ENCODE measurements at regions not wholly inside any gene's neighbourhood (a gene's known extent, or its start where the extent isn't known, plus 50 kb on each side); places are given as distances from the start of the nearest gene placed in this dataset.

- DNase-seq (ENCODE audit: low spot score) = no peak
- H4K91ac ChIP-seq (ENCODE audit: low read depth, low read length, poor library complexity) = no peak overlapping the region
- H3K27ac ChIP-seq (replicated peaks; ENCODE audit: low read length) = no peak overlapping the region
- H3K9me3 ChIP-seq (replicated peaks in 1 of 2; ENCODE audit: control insufficient read depth in 2 of 2, insufficient read depth in 1 of 2, low read depth in 1 of 2, low read length in 2 of 2) = peaks cover 1 to 2% of the 10 kb centered on the region in 2 donors
- H3K4ac ChIP-seq (ENCODE audit: low read length) = no peak overlapping the region
- no peak overlapping the region for H2BK120ac ChIP-seq (ENCODE audit: low read depth, low read length)
- no peak overlapping the region for H3K23ac ChIP-seq (ENCODE audit: low read depth, low read length, poor library complexity)
- H2AK5ac ChIP-seq (ENCODE audit: low read depth, low read length) = no peak overlapping the region
- no peak overlapping the region for H2AFZ ChIP-seq (ENCODE audit: low read length)
- no peaks in the 10 kb centered on the region for H3K27me3 ChIP-seq (ENCODE audit: control insufficient read depth in 3 of 3, insufficient read depth in 3 of 3, low read depth in 1 of 3, low read length in 3 of 3)
- no peaks in the 10 kb centered on the region for H3K36me3 ChIP-seq (replicated peaks in 1 of 2; ENCODE audit: control insufficient read depth in 2 of 2, insufficient read depth in 2 of 2, low read length in 2 of 2)
- peaks cover 0 to 3% of the 10 kb centered on the region in 2 donors for H3K4me1 ChIP-seq (ENCODE audit: control insufficient read depth in 2 of 2, insufficient read depth in 1 of 2, low read depth in 1 of 2, low read length in 2 of 2)
- H3K4me2 ChIP-seq (ENCODE audit: insufficient read depth, low read length, poor library complexity, severe bottlenecking) = no peak overlapping the region
- no peak overlapping the region for H3K14ac ChIP-seq (ENCODE audit: low read length)
- no peak overlapping the region for H4K8ac ChIP-seq (ENCODE audit: low read depth, low read length)
- H3K4me3 ChIP-seq (ENCODE audit: low read length in 2 of 2) = no peak overlapping the region
- no peak overlapping the region for H2BK5ac ChIP-seq (ENCODE audit: low read length)
- H3K18ac ChIP-seq (ENCODE audit: low read length) = no peak overlapping the region
- no peak overlapping the region for H2BK15ac ChIP-seq (ENCODE audit: low read length)
- no peak overlapping the region for H3K9ac ChIP-seq (ENCODE audit: low read depth, low read length, poor library complexity)
- no peaks in the 10 kb centered on the region for H3K79me1 ChIP-seq (ENCODE audit: low read depth, low read length)
- H2BK12ac ChIP-seq (ENCODE audit: low read length) = no peak overlapping the region
Observed at GRCh38 chr4:97367878-97368277, 775.4 kb downstream of the STPG2 start.

- Histone ChIP-seq H4K8ac (ENCODE audit: low read depth, low read length) (no peak overlapping the region), H2BK120ac (ENCODE audit: low read depth, low read length) (no peak overlapping the region), H4K91ac (ENCODE audit: low read depth, low read length, poor library complexity) (no peak overlapping the region), H2AFZ (ENCODE audit: low read length) (no peak overlapping the region), H3K9ac (ENCODE audit: low read depth, low read length, poor library complexity) (no peak overlapping the region), H2BK5ac (ENCODE audit: low read length) (no peak overlapping the region), H3K27me3 (ENCODE audit: control insufficient read depth in 3 of 3, insufficient read depth in 3 of 3, low read depth in 1 of 3, low read length in 3 of 3) (no peaks in the 10 kb centered on the region), H3K4me3 (ENCODE audit: low read length in 2 of 2) (no peak overlapping the region), H3K4me2 (ENCODE audit: insufficient read depth, low read length, poor library complexity, severe bottlenecking) (no peak overlapping the region), H3K27ac (replicated peaks; ENCODE audit: low read length) (no peak overlapping the region), H3K79me1 (ENCODE audit: low read depth, low read length) (no peaks in the 10 kb centered on the region), H3K9me3 (replicated peaks in 1 of 2; ENCODE audit: control insufficient read depth in 2 of 2, insufficient read depth in 1 of 2, low read depth in 1 of 2, low read length in 2 of 2) (peaks cover 2% of the 10 kb centered on the region in 2 donors), H2AK5ac (ENCODE audit: low read depth, low read length) (no peak overlapping the region), H3K4ac (ENCODE audit: low read length) (no peak overlapping the region), H3K23ac (ENCODE audit: low read depth, low read length, poor library complexity) (no peak overlapping the region), H3K4me1 (ENCODE audit: control insufficient read depth in 2 of 2, insufficient read depth in 1 of 2, low read depth in 1 of 2, low read length in 2 of 2) (peaks cover 0 to 3% of the 10 kb centered on the region in 2 donors), H2BK12ac (ENCODE audit: low read length) (no peak overlapping the region), H3K14ac (ENCODE audit: low read length) (no peak overlapping the region), H3K36me3 (replicated peaks in 1 of 2; ENCODE audit: control insufficient read depth in 2 of 2, insufficient read depth in 2 of 2, low read length in 2 of 2) (no peaks in the 10 kb centered on the region), H2BK15ac (ENCODE audit: low read length) (no peak overlapping the region), H3K18ac (ENCODE audit: low read length) (no peak overlapping the region)
- no peak for DNase-seq (ENCODE audit: low spot score)
- WGBS, 2 donors (ENCODE audit: extremely low coverage in 2 of 2, insufficient read length in 2 of 2, insufficient replicate concordance in 1 of 2) = no CpG with 5 or more reads among the region's 3 CpGs
Observed at GRCh38 chr4:97370568-97370967, 772.7 kb downstream of the STPG2 start.

GRCh38 chr4:97374526-97374925 lies 768.8 kb downstream of the STPG2 start:
- Histone ChIP-seq H4K8ac (ENCODE audit: low read depth, low read length) (no peak overlapping the region), H2AK5ac (ENCODE audit: low read depth, low read length) (no peak overlapping the region), H3K79me1 (ENCODE audit: low read depth, low read length) (no peaks in the 10 kb centered on the region), H3K4me3 (ENCODE audit: low read length in 2 of 2) (no peak overlapping the region), H3K27ac (replicated peaks; ENCODE audit: low read length) (no peak overlapping the region), H3K36me3 (replicated peaks in 1 of 2; ENCODE audit: control insufficient read depth in 2 of 2, insufficient read depth in 2 of 2, low read length in 2 of 2) (no peaks in the 10 kb centered on the region), H2BK12ac (ENCODE audit: low read length) (no peak overlapping the region), H2BK15ac (ENCODE audit: low read length) (no peak overlapping the region), H3K4me1 (ENCODE audit: control insufficient read depth in 2 of 2, insufficient read depth in 1 of 2, low read depth in 1 of 2, low read length in 2 of 2) (peaks cover 0 to 3% of the 10 kb centered on the region in 2 donors), H3K23ac (ENCODE audit: low read depth, low read length, poor library complexity) (no peak overlapping the region), H3K4me2 (ENCODE audit: insufficient read depth, low read length, poor library complexity, severe bottlenecking) (no peak overlapping the region), H3K9me3 (replicated peaks in 1 of 2; ENCODE audit: control insufficient read depth in 2 of 2, insufficient read depth in 1 of 2, low read depth in 1 of 2, low read length in 2 of 2) (peaks cover 0 to 2% of the 10 kb centered on the region in 2 donors), H3K4ac (ENCODE audit: low read length) (no peak overlapping the region), H2BK120ac (ENCODE audit: low read depth, low read length) (no peak overlapping the region), H3K9ac (ENCODE audit: low read depth, low read length, poor library complexity) (no peak overlapping the region), H3K14ac (ENCODE audit: low read length) (no peak overlapping the region), H3K18ac (ENCODE audit: low read length) (no peak overlapping the region), H3K27me3 (ENCODE audit: control insufficient read depth in 3 of 3, insufficient read depth in 3 of 3, low read depth in 1 of 3, low read length in 3 of 3) (no peaks in the 10 kb centered on the region), H2AFZ (ENCODE audit: low read length) (no peak overlapping the region), H2BK5ac (ENCODE audit: low read length) (no peak overlapping the region), H4K91ac (ENCODE audit: low read depth, low read length, poor library complexity) (no peak overlapping the region)
- no CpG with 5 or more reads among the region's 1 CpG for WGBS, 2 donors (ENCODE audit: extremely low coverage in 2 of 2, insufficient read length in 2 of 2, insufficient replicate concordance in 1 of 2)
- DNase-seq (ENCODE audit: low spot score) = no peak

GRCh38 chr4:97386969-97387368 lies 756.3 kb downstream of the STPG2 start:
- Histone ChIP-seq H3K4me1 (ENCODE audit: control insufficient read depth in 2 of 2, insufficient read depth in 1 of 2, low read depth in 1 of 2, low read length in 2 of 2) (peaks cover 0 to 7% of the 10 kb centered on the region in 2 donors), H4K91ac (ENCODE audit: low read depth, low read length, poor library complexity) (no peak overlapping the region), H3K4me2 (ENCODE audit: insufficient read depth, low read length, poor library complexity, severe bottlenecking) (no peak overlapping the region), H3K27ac (replicated peaks; ENCODE audit: low read length) (no peak overlapping the region), H3K4me3 (ENCODE audit: low read length in 2 of 2) (no peak overlapping the region), H3K9ac (ENCODE audit: low read depth, low read length, poor library complexity) (no peak overlapping the region), H2BK12ac (ENCODE audit: low read length) (no peak overlapping the region), H2BK15ac (ENCODE audit: low read length) (no peak overlapping the region), H3K27me3 (ENCODE audit: control insufficient read depth in 3 of 3, insufficient read depth in 3 of 3, low read depth in 1 of 3, low read length in 3 of 3) (no peaks in the 10 kb centered on the region), H2AK5ac (ENCODE audit: low read depth, low read length) (no peak overlapping the region), H3K79me1 (ENCODE audit: low read depth, low read length) (no peaks in the 10 kb centered on the region), H2BK120ac (ENCODE audit: low read depth, low read length) (no peak overlapping the region), H4K8ac (ENCODE audit: low read depth, low read length) (no peak overlapping the region), H3K4ac (ENCODE audit: low read length) (no peak overlapping the region), H3K14ac (ENCODE audit: low read length) (no peak overlapping the region), H2BK5ac (ENCODE audit: low read length) (no peak overlapping the region), H3K18ac (ENCODE audit: low read length) (no peak overlapping the region), H2AFZ (ENCODE audit: low read length) (no peak overlapping the region), H3K23ac (ENCODE audit: low read depth, low read length, poor library complexity) (no peak overlapping the region), H3K9me3 (replicated peaks in 1 of 2; ENCODE audit: control insufficient read depth in 2 of 2, insufficient read depth in 1 of 2, low read depth in 1 of 2, low read length in 2 of 2) (peaks cover 0 to 2% of the 10 kb centered on the region in 2 donors), H3K36me3 (replicated peaks in 1 of 2; ENCODE audit: control insufficient read depth in 2 of 2, insufficient read depth in 2 of 2, low read length in 2 of 2) (no peaks in the 10 kb centered on the region)
- DNase-seq (ENCODE audit: low spot score) = no peak
